Astrocyte (in vitro differentiated cells and primary cell): ENCODE measurements at regions not wholly inside any gene's neighbourhood (a gene's known extent, or its start where the extent isn't known, plus 50 kb on each side); places are given as distances from the start of the nearest gene placed in this dataset.

Experiments
- DNase-seq: peaks from one replicate; pipeline ENCODE4 v3.0.0-alpha.2; 2010; ENCODE audit warnings: low read depth
- FAIRE-seq: peaks from 2 replicates; lab custom pipeline; 2011; peaks lifted over from hg19 to GRCh38; lab: Jason Lieb, UNC
- H2AFZ ChIP-seq: 2 replicates; pipeline ENCODE4 v1.6.0; 2012; ENCODE audit warnings: low read depth, low read length, inconsistent platforms
- H3K27ac ChIP-seq: 2 replicates; pipeline ENCODE4 v1.5.1; 2011; ENCODE audit warnings: low read depth, low read length, inconsistent platforms
- H3K27me3 ChIP-seq: 2 replicates; pipeline ENCODE4 v1.6.0; 2011; ENCODE audit warnings: low read length, inconsistent platforms; ENCODE audit not compliant: insufficient read depth
- H3K36me3 ChIP-seq: 2 replicates; pipeline ENCODE4 v1.5.1; 2011; ENCODE audit warnings: low read length, inconsistent platforms; ENCODE audit not compliant: insufficient read depth
- H3K4me1 ChIP-seq: 2 replicates; pipeline ENCODE4 v1.5.1; 2011; ENCODE audit warnings: low read length, inconsistent platforms; ENCODE audit not compliant: insufficient read depth
- H3K4me2 ChIP-seq: 2 replicates; pipeline ENCODE4 v1.6.0; 2012; ENCODE audit warnings: low read length, inconsistent platforms
- H3K4me3 ChIP-seq: 2 replicates; pipeline ENCODE4 v1.5.1; 2011; ENCODE audit warnings: low read depth, mild to moderate bottlenecking, low read length, inconsistent platforms; ENCODE audit not compliant: insufficient read depth
- H3K79me2 ChIP-seq: 2 replicates; pipeline ENCODE4 v1.6.0; 2012; ENCODE audit warnings: mild to moderate bottlenecking, low read length, inconsistent platforms; ENCODE audit not compliant: insufficient read depth
- H3K9ac ChIP-seq: 2 replicates; pipeline ENCODE4 v1.6.0; 2012; ENCODE audit warnings: mild to moderate bottlenecking, low read length, inconsistent platforms
- H3K9me3 ChIP-seq: 2 replicates; pipeline ENCODE4 v1.5.1; 2012; ENCODE audit warnings: low read depth, mild to moderate bottlenecking, low read length, inconsistent platforms; ENCODE audit not compliant: insufficient read depth
- H4K20me1 ChIP-seq: 2 replicates; pipeline ENCODE4 v1.6.0; 2012; ENCODE audit warnings: low read length, inconsistent platforms; ENCODE audit not compliant: insufficient read depth
- H3K27ac Mint-ChIP-seq: one replicate; pipeline ENCODE4 v1.8.0; 2021; ENCODE audit warnings: mild to moderate bottlenecking, mixed read lengths; ENCODE audit not compliant: unreplicated experiment
- H3K27me3 Mint-ChIP-seq: one replicate; pipeline ENCODE4 v1.8.0; 2021; ENCODE audit warnings: low read depth, mixed read lengths; ENCODE audit not compliant: unreplicated experiment
- H3K36me3 Mint-ChIP-seq: one replicate; pipeline ENCODE4 v1.8.0; 2021; ENCODE audit warnings: low read depth, mixed read lengths; ENCODE audit not compliant: unreplicated experiment
- H3K4me1 Mint-ChIP-seq: one replicate; pipeline ENCODE4 v1.8.0; 2021; ENCODE audit warnings: low read depth, mixed read lengths; ENCODE audit not compliant: unreplicated experiment
- H3K4me3 Mint-ChIP-seq: one replicate; pipeline ENCODE4 v1.8.0; 2021; ENCODE audit warnings: mild to moderate bottlenecking, moderate library complexity, mixed read lengths; ENCODE audit not compliant: unreplicated experiment
- H3K9me3 Mint-ChIP-seq: one replicate; pipeline ENCODE4 v1.8.0; 2021; ENCODE audit warnings: mild to moderate bottlenecking, mixed read lengths; ENCODE audit not compliant: unreplicated experiment
- CTCF ChIP-seq: IDR thresholded peaks from 2 replicates; pipeline ENCODE4 v1.5.1; 2011; ENCODE audit warnings: low read depth, mild to moderate bottlenecking, inconsistent platforms, low read length, moderate library complexity; ENCODE audit not compliant: insufficient read depth
- EZH2 ChIP-seq: IDR thresholded peaks from 2 replicates; pipeline ENCODE4 v1.6.1; 2012; ENCODE audit warnings: mild to moderate bottlenecking, low read length, inconsistent platforms; ENCODE audit not compliant: insufficient read depth

- H3K9ac ChIP-seq: no peak overlapping the region
- H3K36me3 ChIP-seq: no peaks in the 10 kb centered on the region
- DNase-seq (no peak), FAIRE-seq (no peak)
- H3K9me3 ChIP-seq: no peaks in the 10 kb centered on the region
- Mint-ChIP-seq H3K9me3 (no peaks in the 10 kb centered on the region), H3K36me3 (no peaks in the 10 kb centered on the region), H3K27me3 (no peaks in the 10 kb centered on the region), H3K27ac (no peak overlapping the region), H3K4me1 (no peaks in the 10 kb centered on the region), H3K4me3 (no peak overlapping the region)
- no peak overlapping the region for H2AFZ ChIP-seq
- H3K4me1 ChIP-seq: no peaks in the 10 kb centered on the region
- H3K27me3 ChIP-seq: no peaks in the 10 kb centered on the region
- H3K27ac ChIP-seq: no peak overlapping the region
- TF ChIP-seq EZH2: no peak
- no peak for TF ChIP-seq CTCF
- no peak overlapping the region for H3K4me2 ChIP-seq
- no peaks in the 10 kb centered on the region for H3K79me2 ChIP-seq
- no peak overlapping the region for H3K4me3 ChIP-seq
- no peaks in the 10 kb centered on the region for H4K20me1 ChIP-seq
Measured at GRCh38 chr9:13491493-13492424, 212.3 kb upstream of the MPDZ start.

GRCh38 chr9:13491138-13491492 lies 211.6 kb upstream of the MPDZ start:
- Histone ChIP-seq H3K4me1 (no peaks in the 10 kb centered on the region), H4K20me1 (no peaks in the 10 kb centered on the region), H3K27ac (no peak overlapping the region), H2AFZ (no peak overlapping the region), H3K9ac (no peak overlapping the region), H3K27me3 (no peaks in the 10 kb centered on the region), H3K9me3 (no peaks in the 10 kb centered on the region), H3K4me2 (no peak overlapping the region), H3K4me3 (no peak overlapping the region), H3K36me3 (no peaks in the 10 kb centered on the region), H3K79me2 (no peaks in the 10 kb centered on the region)
- Mint-ChIP-seq H3K9me3 (no peaks in the 10 kb centered on the region), H3K36me3 (no peaks in the 10 kb centered on the region), H3K4me1 (no peaks in the 10 kb centered on the region), H3K4me3 (no peak overlapping the region), H3K27me3 (no peaks in the 10 kb centered on the region), H3K27ac (no peak overlapping the region)
- TF ChIP-seq EZH2 (no peak), CTCF (no peak)
- FAIRE-seq (no peak), DNase-seq (no peak)

GRCh38 chr9:13487936-13488335 lies 208.4 kb upstream of the MPDZ start:
- H3K4me1 ChIP-seq: no peaks in the 10 kb centered on the region
- Mint-ChIP-seq H3K9me3 (peaks cover 5% of the 10 kb centered on the region), H3K27ac (no peak overlapping the region), H3K36me3 (no peaks in the 10 kb centered on the region), H3K27me3 (peaks cover 4% of the 10 kb centered on the region), H3K4me1 (no peaks in the 10 kb centered on the region), H3K4me3 (no peak overlapping the region)
- no peak overlapping the region for H3K4me2 ChIP-seq
- FAIRE-seq (no peak), DNase-seq (no peak)
- H3K9ac ChIP-seq: no peak overlapping the region
- no peaks in the 10 kb centered on the region for H3K27me3 ChIP-seq
- H3K9me3 ChIP-seq: no peaks in the 10 kb centered on the region
- no peaks in the 10 kb centered on the region for H4K20me1 ChIP-seq
- H3K27ac ChIP-seq: no peak overlapping the region
- H2AFZ ChIP-seq: no peak overlapping the region
- H3K79me2 ChIP-seq: no peaks in the 10 kb centered on the region
- H3K4me3 ChIP-seq: no peak overlapping the region
- no peak for TF ChIP-seq CTCF
- TF ChIP-seq EZH2: no peak
- H3K36me3 ChIP-seq: no peaks in the 10 kb centered on the region
